Spleen (tissue), 11 donors: ENCODE measurements at regions not wholly inside any gene's neighbourhood (a gene's known extent, or its start where the extent isn't known, plus 50 kb on each side); places are given as distances from the start of the nearest gene placed in this dataset.

ENCODE experiments used
- DNase-seq: peaks from one replicate; pipeline ENCODE4 v3.0.0-alpha.2; 2020
- H3K27ac ChIP-seq, 8 donors: fragments of 200-600 bp; sonication (generic) in 7 of 8; 1 replicate in 4 of 8; 2 replicates in 4 of 8; pipeline versions ENCODE4 v1.5.0 to v1.8.0; 2016 to 2021; ENCODE audit warnings: inconsistent platforms in 4 of 8, mild to moderate bottlenecking in 4 of 8, moderate library complexity in 1 of 8
- H3K27me3 ChIP-seq, 7 donors: fragments of 200-600 bp; sonication (generic) in 6 of 7; replicated peaks in 1 of 7; 1 replicate in 4 of 7; 2 replicates in 3 of 7; pipeline versions ENCODE4 v1.5.0 to v1.8.0; 2016 to 2021; ENCODE audit warnings: inconsistent platforms in 3 of 7, mild to moderate bottlenecking in 1 of 7
- H3K36me3 ChIP-seq, 6 donors: fragments of 200-600 bp; sonication (generic) in 5 of 6; 1 replicate in 4 of 6; 2 replicates in 2 of 6; pipeline versions ENCODE4 v1.5.0 to v1.8.0; 2016 to 2021; ENCODE audit warnings: inconsistent platforms in 2 of 6
- H3K4me1 ChIP-seq, 6 donors: fragments of 200-600 bp; sonication (generic) in 5 of 6; 1 replicate in 3 of 6; 2 replicates in 3 of 6; pipeline versions ENCODE4 v1.5.0 to v1.8.0; 2016 to 2021; ENCODE audit warnings: inconsistent platforms in 3 of 6
- H3K4me3 ChIP-seq, 8 donors: fragments of 200-600 bp; sonication (generic) in 7 of 8; 1 replicate in 4 of 8; 2 replicates in 4 of 8; pipeline versions ENCODE4 v1.5.0 to v1.8.0; 2016 to 2021; ENCODE audit warnings: inconsistent platforms in 4 of 8, mild to moderate bottlenecking in 4 of 8, moderate library complexity in 2 of 8
- H3K9me3 ChIP-seq, 8 donors: fragments of 200-600 bp; sonication (generic) in 7 of 8; 1 replicate in 4 of 8; 2 replicates in 4 of 8; pipeline versions ENCODE4 v1.5.0 to v1.8.0; 2016 to 2021; ENCODE audit warnings: inconsistent platforms in 4 of 8
- POLR2A ChIP-seq, 3 donors: fragments of 450-650 bp; IDR thresholded peaks; one replicate each; pipeline ENCODE4 v1.5.1; 2017; ENCODE audit warnings: antibody characterized with exemption in 3 of 3, mild to moderate bottlenecking in 1 of 3
- POLR2AphosphoS5 ChIP-seq, 3 donors: sonication (generic); formaldehyde crosslinking; IDR thresholded peaks; one replicate each; pipeline ENCODE4 v1.5.1; 2017; ENCODE audit warnings: antibody characterized with exemption in 3 of 3
- WGBS, 5 donors: extraction: QIAGEN DNeasy Blood & Tissue Kit in 3 of 5; methylation state at CpG; one replicate each; pipeline versions ENCODE4 v1.1.5 to v1.1.7; 2013 to 2018; 5-methylcytosine and 5-hydroxymethylcytosine counted together
- intact Hi-C: fragments of 100-400 bp; cut with DNase I; formaldehyde crosslinking; loops from one replicate; pipeline ENCODE4 v1.15.0; 2023; ENCODE audit warnings: low total_unique reads
- TF ChIP-seq, protein P1 (sequence below), 11 experiments: fragments of 200-600 bp in 7 of 11; fragments of 450-650 bp in 4 of 11; sonication (generic) in 4 of 11; IDR thresholded peaks in 8 of 11; conservative IDR thresholded peaks in 3 of 11; 1 replicate in 7 of 11; 2 replicates in 4 of 11; pipeline versions ENCODE4 v1.4.0 to v1.8.0; 2016 to 2021; ENCODE audit warnings: antibody characterized with exemption in 11 of 11, inconsistent platforms in 4 of 11, mild to moderate bottlenecking in 1 of 11
- donor health status: healthy with polysubstance abuse.
- donor health status: DM: no; HTN: no; CAD: no; lungs with moderate emphysema.
- donor health status: DM: no; HTN: no; CAD: no.
- donor health status: Bipolar disorder and iron deficiency.
- donor health status: healthy.
- donor health status: DM: no; HTN: no; CAD: no.
- donor health status: DM: yes; HTN: yes; CAD: no.

GRCh38 chr2:139142252-139142880 lies 362.2 kb upstream of the NXPH2 start:
- Histone ChIP-seq H3K27ac (no peak overlapping the region), H3K4me1 (no peaks in the 10 kb centered on the region), H3K36me3 (no peaks in the 10 kb centered on the region), H3K27me3 (no peaks in the 10 kb centered on the region), H3K9me3 (peaks cover 0 to 23% (median 3%) of the 10 kb centered on the region in 8 donors), H3K4me3 (no peak overlapping the region)
- WGBS, 5 donors = 44 to 56% (median 52%) methylated on average over 2 of the region's 2 CpGs
- TF ChIP-seq, protein P1, sequence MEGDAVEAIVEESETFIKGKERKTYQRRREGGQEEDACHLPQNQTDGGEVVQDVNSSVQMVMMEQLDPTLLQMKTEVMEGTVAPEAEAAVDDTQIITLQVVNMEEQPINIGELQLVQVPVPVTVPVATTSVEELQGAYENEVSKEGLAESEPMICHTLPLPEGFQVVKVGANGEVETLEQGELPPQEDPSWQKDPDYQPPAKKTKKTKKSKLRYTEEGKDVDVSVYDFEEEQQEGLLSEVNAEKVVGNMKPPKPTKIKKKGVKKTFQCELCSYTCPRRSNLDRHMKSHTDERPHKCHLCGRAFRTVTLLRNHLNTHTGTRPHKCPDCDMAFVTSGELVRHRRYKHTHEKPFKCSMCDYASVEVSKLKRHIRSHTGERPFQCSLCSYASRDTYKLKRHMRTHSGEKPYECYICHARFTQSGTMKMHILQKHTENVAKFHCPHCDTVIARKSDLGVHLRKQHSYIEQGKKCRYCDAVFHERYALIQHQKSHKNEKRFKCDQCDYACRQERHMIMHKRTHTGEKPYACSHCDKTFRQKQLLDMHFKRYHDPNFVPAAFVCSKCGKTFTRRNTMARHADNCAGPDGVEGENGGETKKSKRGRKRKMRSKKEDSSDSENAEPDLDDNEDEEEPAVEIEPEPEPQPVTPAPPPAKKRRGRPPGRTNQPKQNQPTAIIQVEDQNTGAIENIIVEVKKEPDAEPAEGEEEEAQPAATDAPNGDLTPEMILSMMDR (IDR thresholded peaks at IDR 0.05 in 8 of 11, conservative IDR thresholded peaks at IDR 0.05 in 3 of 11) = no peak
- TF ChIP-seq POLR2A (IDR thresholded peaks at IDR 0.05) = no peak
- no peak for TF ChIP-seq POLR2AphosphoS5 (IDR thresholded peaks at IDR 0.05)
- intact Hi-C loops = no loop called here
- no peak for DNase-seq

DNA sequence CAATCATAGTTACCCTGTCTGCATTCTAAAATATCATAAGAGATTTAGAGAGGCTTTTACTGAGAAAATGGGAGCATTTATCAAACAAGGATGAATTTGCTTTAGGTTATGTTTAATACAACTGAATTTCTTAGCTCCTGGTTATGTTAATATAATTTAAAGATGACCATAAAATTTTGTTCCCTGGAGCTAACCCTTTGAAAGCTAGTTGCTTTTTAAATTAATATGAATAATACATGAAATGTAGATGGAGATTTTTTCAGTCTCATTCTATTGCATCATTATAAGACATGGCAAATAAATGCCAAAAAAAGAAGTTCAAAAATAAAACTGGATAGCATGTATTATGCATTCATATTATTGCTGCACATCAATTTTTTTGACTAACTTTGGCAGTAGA lies 344.1 kb upstream of the NXPH2 start:
- intact Hi-C loops = no loop called here
- no peaks in the 10 kb centered on the region for H3K27me3 ChIP-seq
- H3K9me3 ChIP-seq = peaks cover 0 to 23% (median 9%) of the 10 kb centered on the region in 8 donors
- H3K4me3 ChIP-seq = no peak overlapping the region
- TF ChIP-seq, protein P1 (IDR thresholded peaks at IDR 0.05 in 8 of 11, conservative IDR thresholded peaks at IDR 0.05 in 3 of 11) = no peak
- no peak for TF ChIP-seq POLR2AphosphoS5 (IDR thresholded peaks at IDR 0.05)
- TF ChIP-seq POLR2A (IDR thresholded peaks at IDR 0.05) = no peak
- H3K4me1 ChIP-seq = no peaks in the 10 kb centered on the region
- H3K36me3 ChIP-seq = no peaks in the 10 kb centered on the region
- DNase-seq = no peak
- no peak overlapping the region for H3K27ac ChIP-seq

- H3K4me1 ChIP-seq = no peaks in the 10 kb centered on the region
- H3K9me3 ChIP-seq = peaks cover 0 to 20% (median 7%) of the 10 kb centered on the region in 8 donors
- TF ChIP-seq, protein P1 (IDR thresholded peaks at IDR 0.05 in 8 of 11, conservative IDR thresholded peaks at IDR 0.05 in 3 of 11) = no peak
- TF ChIP-seq POLR2AphosphoS5 (IDR thresholded peaks at IDR 0.05) (no peak), POLR2A (IDR thresholded peaks at IDR 0.05) (no peak)
- 80 to 84% (median 84%) methylated on average over 1 of the region's 1 CpG for WGBS, 5 donors
- no peak for DNase-seq
- H3K4me3 ChIP-seq = no peak overlapping the region
- H3K36me3 ChIP-seq = no peaks in the 10 kb centered on the region
- no peaks in the 10 kb centered on the region for H3K27me3 ChIP-seq
- intact Hi-C loops = no loop called here
- no peak overlapping the region for H3K27ac ChIP-seq
These were observed 343.6 kb upstream of the NXPH2 start for GRCh38 chr2:139123795-139124194.

DNA sequence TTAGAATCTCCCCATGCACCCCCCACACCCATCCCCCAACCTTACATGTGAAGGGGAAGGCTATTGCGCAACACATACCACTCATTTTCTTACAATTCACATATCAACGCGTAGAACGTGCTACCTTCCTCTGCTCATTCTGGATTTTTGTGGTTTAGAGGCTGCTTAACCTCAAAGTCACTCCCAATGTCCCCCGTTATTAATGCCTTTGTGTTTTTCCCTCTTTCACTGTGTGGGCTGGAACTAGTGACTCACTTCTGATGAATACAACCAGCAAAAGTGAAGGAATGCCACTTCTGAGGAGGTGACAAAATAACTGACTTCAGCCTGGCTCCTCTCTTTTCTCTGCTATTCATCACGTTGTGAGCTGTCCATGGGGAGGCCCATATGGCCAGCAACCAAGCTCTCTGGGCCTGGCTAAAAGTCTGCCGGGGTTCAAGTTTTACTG lies 342.5 kb upstream of the NXPH2 start:
- no peak for DNase-seq
- 40 to 57% (median 46%) methylated on average over 7 of the region's 7 CpGs for WGBS, 5 donors

More for the DNA sequence above, 342.5 kb upstream of the NXPH2 start:
- no peaks in the 10 kb centered on the region for H3K27me3 ChIP-seq
- TF ChIP-seq, protein P1 (IDR thresholded peaks at IDR 0.05 in 8 of 11, conservative IDR thresholded peaks at IDR 0.05 in 3 of 11) = no peak
- TF ChIP-seq POLR2A (IDR thresholded peaks at IDR 0.05) = no peak
- no peak for TF ChIP-seq POLR2AphosphoS5 (IDR thresholded peaks at IDR 0.05)
- intact Hi-C loops = no loop called here
- no peak overlapping the region for H3K4me3 ChIP-seq
- no peaks in the 10 kb centered on the region for H3K36me3 ChIP-seq
- no peaks in the 10 kb centered on the region for H3K4me1 ChIP-seq
- no peak overlapping the region for H3K27ac ChIP-seq
- peaks cover 0 to 10% (median 4%) of the 10 kb centered on the region in 8 donors for H3K9me3 ChIP-seq
